GM18909 (cell line): ENCODE measurements at regions not wholly inside any gene's neighbourhood (a gene's known extent, or its start where the extent isn't known, plus 50 kb on each side); places are given as distances from the start of the nearest gene placed in this dataset.
"Not testable (repeated sequence)": the region's sequence is repeated elsewhere in the genome, so short reads cannot be mapped to it uniquely, and the experiment has no call there.

Experiments used
- ATAC-seq: cut with Tn5 transposase; IDR thresholded peaks from one replicate; pipeline ENCODE4 v1.9.1; 2021; ENCODE audit warnings: mild to moderate bottlenecking; ENCODE audit not compliant: unreplicated experiment, poor library complexity

DNA sequence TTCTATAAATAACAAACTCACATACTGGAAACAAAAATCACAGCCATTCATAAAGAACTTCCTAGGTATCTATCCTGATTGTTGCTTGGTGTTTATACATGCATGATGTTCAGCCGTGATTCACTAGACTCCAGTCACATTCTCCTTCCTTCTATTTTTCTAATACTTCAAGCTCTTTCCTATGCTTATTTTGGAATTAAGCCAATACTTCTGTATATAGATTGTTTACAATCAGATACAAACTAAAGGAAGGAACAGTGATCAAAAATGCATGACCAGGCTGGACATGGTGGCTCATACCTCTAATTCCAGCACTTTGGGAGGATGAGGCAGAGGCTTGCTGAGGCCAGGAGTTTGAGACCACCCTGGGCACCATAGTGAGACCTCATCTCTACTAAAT is 377.5 kb upstream of the IRAK1BP1 start:
- ATAC-seq = no peak

DNA sequence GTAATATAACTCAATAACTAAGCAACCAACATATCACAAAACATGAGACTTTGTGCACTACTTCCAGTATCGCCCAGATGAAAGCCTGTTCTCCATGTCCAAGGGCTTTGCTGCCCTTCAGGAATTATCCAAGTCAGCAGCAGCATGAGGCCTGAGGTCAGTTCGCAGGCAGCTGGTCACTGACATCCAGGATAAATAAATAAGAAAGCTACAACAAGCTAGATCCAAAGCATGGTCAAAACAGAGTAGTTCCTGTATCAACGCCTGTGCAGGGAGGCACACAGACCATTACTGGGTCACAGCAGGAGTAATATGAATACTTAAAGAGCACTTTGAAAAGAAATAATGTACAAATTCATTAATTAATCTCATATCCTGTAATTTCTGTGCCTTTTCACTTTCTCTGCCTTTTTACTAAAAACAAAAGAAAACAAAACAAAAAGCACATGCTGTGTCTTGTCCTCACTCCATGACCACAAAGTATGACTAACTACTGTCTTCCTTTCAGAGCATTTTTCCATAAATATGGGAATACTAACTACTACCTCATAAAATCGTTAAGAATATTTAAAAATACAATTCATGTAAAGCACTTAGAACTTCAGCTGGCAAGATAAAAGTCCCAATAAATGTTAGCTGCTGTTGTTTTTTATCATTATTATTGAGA is 374.9 kb upstream of the IRAK1BP1 start:
- ATAC-seq = no peak

DNA sequence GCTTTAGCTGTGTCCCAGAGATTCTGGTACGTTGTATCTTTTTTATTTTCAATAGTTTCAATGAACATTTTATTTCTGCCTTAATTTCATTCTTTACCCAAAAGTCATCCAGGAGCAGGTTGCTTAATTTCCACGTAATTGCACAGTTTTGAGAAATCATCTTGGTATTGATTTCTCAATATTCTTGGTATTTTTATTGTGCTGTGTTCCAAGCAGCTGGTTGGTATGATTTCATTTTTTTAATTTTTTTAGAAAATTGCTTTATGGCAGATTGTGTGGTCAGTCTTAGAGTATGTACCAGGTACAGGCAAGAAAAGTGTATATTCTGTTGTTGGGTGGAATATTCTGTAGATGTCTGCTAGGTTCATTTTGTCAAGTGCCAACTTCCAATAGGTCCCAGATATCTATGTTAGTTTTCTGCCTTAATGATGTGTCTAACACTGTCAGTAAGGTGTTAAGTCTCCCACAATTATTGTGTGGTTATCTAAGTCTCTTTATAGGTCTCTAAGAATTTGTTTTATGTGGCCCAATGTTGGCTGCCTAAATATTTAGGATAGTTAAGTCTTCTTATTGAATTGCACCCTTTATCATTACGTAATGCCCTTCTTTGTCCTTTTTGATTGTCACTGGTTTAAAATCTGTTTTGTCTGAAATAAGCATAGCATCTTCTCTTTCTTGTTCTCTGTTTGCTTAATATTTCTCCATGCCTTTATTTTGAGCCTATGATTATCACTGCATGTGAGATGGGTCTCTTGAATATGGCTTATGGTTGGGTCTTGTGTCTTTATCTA is 366.9 kb upstream of the IRAK1BP1 start:
- ATAC-seq = no peak

DNA sequence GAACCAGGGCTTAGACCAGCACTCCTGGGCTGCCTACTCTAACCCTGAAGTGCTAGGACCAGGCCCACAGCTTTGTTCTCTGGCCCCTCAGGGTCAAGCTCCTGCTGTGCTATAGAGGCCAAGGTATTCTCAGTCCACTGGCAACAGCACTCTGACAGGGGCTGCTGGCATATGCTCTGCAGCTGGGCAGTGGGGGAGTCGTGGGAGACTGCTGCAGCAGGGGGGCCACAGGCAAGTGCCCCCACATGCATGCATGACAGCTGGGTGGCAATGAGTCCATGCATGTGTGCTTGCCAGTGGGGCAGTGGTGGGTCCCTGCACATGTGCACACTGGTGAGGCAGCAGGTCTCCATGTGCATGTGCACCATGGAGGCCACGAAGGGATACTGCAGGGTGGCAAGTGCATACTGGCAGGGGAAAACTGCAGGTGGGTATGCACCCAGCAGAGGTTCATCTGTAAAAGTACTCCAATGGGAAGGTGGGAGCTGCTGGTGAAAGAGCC is 364.9 kb upstream of the IRAK1BP1 start:
- no peak for ATAC-seq

GRCh38 chr6:78505178-78505577 is 362.2 kb upstream of the IRAK1BP1 start:
- no peak for ATAC-seq

- ATAC-seq = no peak
Measured at GRCh38 chr6:78511009-78511408, 356.3 kb upstream of the IRAK1BP1 start.

GRCh38 chr6:78513856-78514255 is 353.5 kb upstream of the IRAK1BP1 start:
- ATAC-seq = no peak

- no peak for ATAC-seq
Measured at GRCh38 chr6:78515271-78515670, 352.1 kb upstream of the IRAK1BP1 start.

DNA sequence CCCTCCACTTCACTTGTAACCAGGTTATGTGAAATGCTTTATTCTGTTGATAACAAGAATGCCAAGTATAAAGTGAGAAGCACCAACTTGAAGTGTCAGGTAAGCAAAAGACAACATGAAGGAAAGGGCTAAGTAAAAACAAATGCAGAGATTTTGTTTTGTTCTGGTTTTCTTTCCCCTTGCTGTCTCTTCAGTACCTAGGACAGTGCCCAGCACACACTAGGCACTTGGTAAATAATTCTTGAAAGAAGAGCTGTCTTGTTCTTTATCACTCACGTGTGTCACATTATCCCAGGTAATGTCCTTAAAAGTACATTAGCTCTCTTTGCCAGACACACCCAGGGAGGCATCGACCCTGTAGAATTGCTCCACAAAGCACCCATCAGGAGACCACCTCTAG is 350.0 kb upstream of the IRAK1BP1 start:
- no peak for ATAC-seq

DNA sequence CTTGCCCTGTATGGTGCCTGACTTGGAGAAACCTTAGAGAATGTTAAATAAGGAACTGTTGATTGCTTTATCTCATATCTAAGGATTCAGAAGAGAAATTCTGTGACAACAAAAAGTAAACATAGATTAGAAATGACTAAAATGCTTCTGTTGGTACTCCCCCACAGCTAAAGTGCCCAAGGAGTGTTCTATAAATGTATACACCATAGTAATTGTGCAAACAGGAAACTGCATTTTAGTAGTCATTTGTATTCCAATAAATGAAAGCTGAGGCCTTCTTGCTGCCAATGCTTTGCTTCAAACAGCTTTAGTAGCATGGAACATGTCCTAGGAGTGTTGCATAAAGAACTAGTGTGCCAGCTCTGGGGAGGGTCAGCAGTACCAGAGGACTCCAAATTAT is 343.7 kb upstream of the IRAK1BP1 start:
- no peak for ATAC-seq

DNA sequence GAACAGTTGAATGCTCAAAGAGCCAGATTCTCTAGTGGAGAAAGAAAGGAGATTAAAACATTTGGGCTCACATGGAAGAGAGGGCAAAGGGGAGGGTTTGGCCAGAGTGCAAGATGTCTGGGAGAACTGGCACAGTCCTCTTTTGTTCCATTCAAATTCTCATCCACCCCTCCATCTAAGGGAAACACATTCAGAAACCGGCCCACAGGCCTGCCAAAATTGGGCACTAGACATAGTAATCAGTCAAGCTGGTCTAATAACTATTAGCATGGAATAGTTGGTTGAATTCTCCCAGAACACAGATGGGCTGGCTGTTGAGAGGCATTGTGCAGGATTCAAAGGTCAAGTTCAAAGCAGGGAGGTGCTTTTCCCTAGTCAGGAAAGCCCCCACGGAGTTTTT is 341.4 kb upstream of the IRAK1BP1 start:
- ATAC-seq = no peak

- ATAC-seq = no peak
Measured at GRCh38 chr6:78526432-78526831, 340.9 kb upstream of the IRAK1BP1 start.

- no peak for ATAC-seq
Measured at GRCh38 chr6:78528926-78529325, 338.4 kb upstream of the IRAK1BP1 start.

DNA sequence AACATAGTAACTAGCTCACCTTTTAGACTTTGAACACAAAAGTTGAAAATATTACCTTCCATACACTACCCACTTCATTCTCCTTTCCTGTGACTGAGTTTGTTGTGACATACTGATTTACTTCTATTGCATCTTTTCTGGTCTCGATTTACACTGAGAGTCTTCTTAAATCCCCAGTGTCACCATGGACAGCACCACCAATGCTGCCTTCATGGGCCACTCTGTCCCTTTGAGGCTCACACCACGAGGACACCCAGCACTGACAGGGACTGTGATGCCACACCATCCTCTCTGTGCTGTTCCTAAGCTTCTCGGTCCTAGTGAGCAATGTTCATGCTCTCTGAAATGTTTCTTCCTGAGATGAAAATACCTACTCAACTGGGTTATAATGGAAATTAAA is 337.1 kb upstream of the IRAK1BP1 start:
- ATAC-seq = no peak

DNA sequence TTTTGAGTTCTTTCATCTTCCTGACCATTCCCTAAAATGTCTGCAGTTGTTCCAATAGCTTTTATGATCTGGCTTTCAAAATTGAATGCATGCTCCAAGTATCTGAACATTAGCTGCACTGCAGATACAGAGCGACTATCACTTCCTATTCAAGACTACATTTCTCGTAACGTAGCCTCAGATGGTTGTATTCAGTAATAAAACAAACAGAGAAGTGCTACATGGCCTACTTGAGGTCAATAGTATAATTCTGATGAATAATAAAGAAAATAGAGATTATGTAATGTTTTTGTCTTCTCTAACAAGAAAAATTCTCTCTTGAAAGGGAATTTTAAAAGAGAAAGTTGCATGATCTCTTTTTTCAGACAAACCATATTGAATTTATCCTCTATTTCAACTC is 333.9 kb upstream of the IRAK1BP1 start:
- no peak for ATAC-seq

DNA sequence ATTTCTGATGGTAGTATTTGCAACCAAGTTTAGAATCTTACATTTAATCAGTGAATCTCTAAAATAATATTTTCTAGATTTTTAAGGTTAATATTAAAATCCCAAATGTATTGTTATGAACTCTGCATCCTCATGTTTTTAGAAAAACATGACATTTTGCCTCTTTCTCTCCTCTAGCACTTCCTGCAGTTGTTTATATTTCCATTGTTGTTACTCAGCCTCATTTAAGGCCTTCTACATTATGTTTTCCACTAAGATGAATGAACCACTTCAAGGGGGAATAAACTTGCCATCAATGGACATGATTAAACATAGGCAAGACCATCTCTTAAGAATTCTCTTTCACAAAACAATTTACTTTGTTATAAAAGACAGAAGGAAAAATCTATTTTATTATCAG is 333.5 kb upstream of the IRAK1BP1 start:
- no peak for ATAC-seq

DNA sequence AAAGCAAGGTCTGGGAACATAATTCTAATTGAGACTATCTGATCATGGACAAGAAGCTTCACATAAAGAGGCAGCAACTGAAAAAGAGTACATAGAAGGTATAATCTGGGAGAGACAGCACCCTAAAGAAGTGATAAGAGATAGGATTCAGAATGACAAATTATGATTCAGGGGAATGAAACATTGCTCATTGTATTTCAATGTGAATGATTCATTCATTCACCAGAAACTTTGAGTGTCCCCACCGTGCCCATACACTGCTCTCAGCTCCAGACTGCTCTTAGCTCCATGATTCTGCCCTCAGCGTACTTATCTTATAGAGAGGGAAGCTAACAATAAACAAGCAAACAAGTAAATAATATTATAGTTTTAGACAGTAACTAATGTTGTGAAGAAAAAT is 329.3 kb upstream of the IRAK1BP1 start:
- ATAC-seq = no peak

DNA sequence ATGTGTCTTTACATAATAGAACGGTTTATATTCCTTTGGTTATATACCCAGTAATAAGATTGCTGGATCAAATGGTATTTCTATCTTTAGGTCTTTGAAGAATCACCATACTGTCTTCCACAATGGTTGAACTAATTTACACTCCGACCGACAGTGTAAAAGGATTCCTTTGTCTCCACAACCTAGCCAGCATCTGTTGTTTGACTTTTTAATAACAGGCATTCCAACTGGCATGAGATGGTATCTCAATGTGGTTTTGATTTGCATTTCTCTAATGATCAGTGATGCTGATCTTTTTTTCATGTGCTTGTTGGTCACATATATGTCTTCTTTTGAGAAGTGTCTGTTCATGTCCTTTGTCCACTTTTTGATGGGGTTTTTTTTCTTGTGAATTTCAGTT is 319.7 kb upstream of the IRAK1BP1 start:
- not testable (repeated sequence) for ATAC-seq

DNA sequence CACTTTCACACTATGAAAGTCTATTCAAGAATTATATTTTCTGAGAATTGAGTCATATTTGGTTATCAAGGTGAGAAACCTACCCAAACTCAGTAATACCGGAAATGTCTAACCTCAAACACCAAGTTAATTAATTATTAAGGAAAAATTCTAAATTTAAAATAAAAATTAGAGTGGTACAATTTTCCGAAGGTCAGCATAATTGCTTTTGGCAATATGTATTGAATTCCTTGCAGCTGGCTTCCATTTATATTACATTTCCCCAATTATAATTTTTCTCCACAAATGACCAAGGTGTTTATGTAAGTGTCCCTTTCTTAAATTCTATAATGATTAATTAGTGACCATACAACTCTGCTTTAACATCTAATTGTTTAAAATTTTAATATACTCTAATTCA is 316.0 kb upstream of the IRAK1BP1 start:
- ATAC-seq = no peak

DNA sequence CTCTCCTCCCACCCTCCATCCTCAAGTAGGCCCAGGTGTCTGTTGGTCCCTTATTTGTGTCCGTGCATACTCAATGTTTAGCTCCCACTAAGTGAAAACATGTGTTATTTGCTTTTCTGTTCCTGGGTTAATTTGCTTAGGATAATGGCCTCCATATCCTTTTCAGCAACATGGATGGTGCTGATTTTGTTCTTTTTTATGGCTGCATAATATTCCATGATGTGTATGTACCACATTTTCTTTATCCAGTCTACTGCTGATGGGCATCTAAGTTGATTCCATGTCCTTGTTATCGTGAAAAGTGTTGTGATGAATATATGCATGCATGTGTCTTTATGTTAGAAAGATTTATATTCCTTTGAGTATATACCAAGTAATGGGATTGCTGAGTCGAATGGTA is 314.9 kb upstream of the IRAK1BP1 start:
- no peak for ATAC-seq

DNA sequence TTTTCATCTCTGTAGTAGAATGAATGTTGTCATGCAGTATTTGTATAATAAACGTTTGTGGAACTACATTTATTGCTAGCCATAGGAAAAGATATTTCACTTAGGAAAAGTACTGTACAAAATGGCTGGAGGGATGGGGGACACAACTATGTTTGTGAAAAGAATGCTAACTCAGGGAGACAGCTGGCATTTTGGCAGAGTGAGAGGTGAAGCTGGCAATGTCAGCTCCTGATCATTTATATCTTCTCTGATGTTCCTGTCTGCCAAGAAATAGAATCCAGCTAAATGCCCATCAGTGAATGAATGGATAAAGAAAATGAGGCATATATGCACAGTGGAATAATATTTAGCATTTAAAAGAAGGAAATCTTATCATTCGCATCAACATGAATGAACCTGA is 313.0 kb upstream of the IRAK1BP1 start:
- ATAC-seq = no peak

DNA sequence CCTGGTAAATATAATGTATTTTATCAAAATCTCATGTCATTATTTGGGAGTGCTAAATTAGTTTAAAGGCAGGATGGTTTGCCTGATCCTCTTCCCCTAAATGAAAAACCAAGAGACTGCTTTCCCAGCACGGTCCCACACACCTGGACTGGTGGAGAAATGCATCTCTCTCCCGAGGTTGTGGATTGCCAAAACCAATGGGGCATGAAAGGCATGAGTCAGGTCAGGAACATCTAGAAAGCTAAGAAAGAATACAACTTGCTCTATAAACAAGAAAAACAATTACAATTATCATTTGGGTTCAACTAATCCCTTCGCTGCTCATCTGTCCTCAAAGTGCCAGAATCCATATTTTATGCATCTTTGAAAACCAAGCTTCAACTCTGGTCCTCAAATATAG is 308.3 kb upstream of the IRAK1BP1 start:
- no peak for ATAC-seq
